SK-N-SH (cell line): ENCODE measurements at regions not wholly inside any gene's neighbourhood (a gene's known extent, or its start where the extent isn't known, plus 50 kb on each side); places are given as distances from the start of the nearest gene placed in this dataset.
"Not testable (repeated sequence)": the region's sequence is repeated elsewhere in the genome, so short reads cannot be mapped to it uniquely, and the experiment has no call there.

Experiments
- CTCF ChIA-PET: fragments of 300-600, 350-600 bp; formaldehyde crosslinking; extraction: SDS; loops from one replicate; lab custom pipeline; 2021; lab: Yijun Ruan, JAX
- POLR2A ChIA-PET: fragments of 350-600 bp; sonication (Branson Sonifier 250); formaldehyde crosslinking; extraction: SDS; loops from one replicate; lab custom pipeline; 2020; ENCODE audit warnings: antibody characterized with exemption, inconsistent platforms; lab: Yijun Ruan, JAX
- DNase-seq: peaks from one replicate; pipeline ENCODE4 v3.0.0; 2012
- H2AFZ ChIP-seq: fragments of 200-600 bp; sonication (generic); 2 replicates; pipeline ENCODE4 v1.8.1; 2016; ENCODE audit warnings: antibody characterized with exemption, mild to moderate bottlenecking, low read depth
- H3F3A ChIP-seq: fragments of 200-600 bp; sonication (generic); replicated peaks from 2 replicates; pipeline ENCODE3; 2016; ENCODE audit warnings: antibody characterized with exemption, mild to moderate bottlenecking; ENCODE audit not compliant: insufficient read depth
- H3K27ac ChIP-seq, 2 experiments: fragments of 200-500 bp in 1 of 2; fragments of 200-600 bp in 1 of 2; sonication (Bioruptor generic) in 1 of 2; sonication (generic), shearing (Covaris generic) in 1 of 2; 2 replicates each; pipeline versions ENCODE4 v1.5.1 to v1.6.1; 2014 to 2016; ENCODE audit warnings: low read depth in 2 of 2, inconsistent platforms in 1 of 2, low read length in 1 of 2, mild to moderate bottlenecking in 1 of 2, mixed read lengths in 1 of 2
- H3K27me3 ChIP-seq: fragments of 200-600 bp; sonication (generic), shearing (Covaris generic); 2 replicates; pipeline ENCODE4 v1.6.1; 2016; ENCODE audit warnings: mixed run types; ENCODE audit not compliant: insufficient read depth
- H3K36me3 ChIP-seq, 2 experiments: fragments of 200-500 bp in 1 of 2; fragments of 200-600 bp in 1 of 2; sonication (Bioruptor generic) in 1 of 2; sonication (generic) in 1 of 2; replicated peaks in 1 of 2; 2 replicates each; pipeline versions ENCODE3 to v1.5.1; 2014 to 2016; ENCODE audit warnings: low read length in 1 of 2, mild to moderate bottlenecking in 1 of 2; ENCODE audit not compliant: insufficient read depth in 2 of 2, control insufficient read depth in 1 of 2
- H3K4me1 ChIP-seq, 2 experiments: fragments of 200-500 bp in 1 of 2; fragments of 200-600 bp in 1 of 2; sonication (Bioruptor generic) in 1 of 2; sonication (generic), shearing (Covaris generic) in 1 of 2; 2 replicates each; pipeline versions ENCODE4 v1.5.1 to v1.6.1; 2014 to 2016; ENCODE audit warnings: low read depth in 1 of 2, low read length in 1 of 2, mixed run types in 1 of 2; ENCODE audit not compliant: insufficient read depth in 2 of 2, control insufficient read depth in 1 of 2
- H3K4me2 ChIP-seq: fragments of 200-600 bp; sonication (generic), shearing (Covaris generic); 2 replicates; pipeline ENCODE4 v1.6.1; 2017; ENCODE audit warnings: mixed run types
- H3K4me3 ChIP-seq, 2 experiments: fragments of 200-500 bp in 1 of 2; fragments of 200-600 bp in 1 of 2; sonication (Bioruptor generic) in 1 of 2; sonication (generic), shearing (Covaris generic) in 1 of 2; 2 replicates each; pipeline versions ENCODE4 v1.5.1 to v1.8.1; 2014 to 2016; ENCODE audit warnings: low read depth in 2 of 2, inconsistent platforms in 1 of 2, low read length in 1 of 2, mild to moderate bottlenecking in 1 of 2, mixed read lengths in 1 of 2, moderate library complexity in 1 of 2
- H3K79me2 ChIP-seq: fragments of 200-600 bp; sonication (generic); 2 replicates; pipeline ENCODE4 v1.8.1; 2017; ENCODE audit warnings: mild to moderate bottlenecking; ENCODE audit not compliant: insufficient read depth
- H3K9ac ChIP-seq: fragments of 200-600 bp; sonication (generic); 2 replicates; pipeline ENCODE4 v1.6.1; 2017; ENCODE audit warnings: mixed run types
- H3K9me2 ChIP-seq: fragments of 200-600 bp; sonication (generic); 2 replicates; pipeline ENCODE4 v1.6.1; 2017; ENCODE audit warnings: mixed run types
- H3K9me3 ChIP-seq: fragments of 200-600 bp; sonication (generic); 2 replicates; pipeline ENCODE4 v1.6.1; 2017; ENCODE audit warnings: mixed run types, mild to moderate bottlenecking, moderate library complexity
- H4K20me1 ChIP-seq: fragments of 200-600 bp; sonication (generic); 2 replicates; pipeline ENCODE4 v1.6.1; 2017; ENCODE audit warnings: mild to moderate bottlenecking, mixed run types; ENCODE audit not compliant: insufficient read depth
- CHD2 ChIP-seq: fragments of 150-350 bp; IDR thresholded peaks from 2 replicates; pipeline ENCODE4 v1.6.1; 2018; ENCODE audit warnings: low read length; ENCODE audit not compliant: partially characterized antibody
- ELF1 ChIP-seq: IDR thresholded peaks from 2 replicates; pipeline ENCODE4 v1.4.0; 2012
- FOXJ3 ChIP-seq: sonication (generic); formaldehyde crosslinking; IDR thresholded peaks from 2 replicates; pipeline ENCODE4 v1.5.1; 2020; ENCODE audit warnings: mild to moderate bottlenecking, missing genetic modification reagents
- GABPA ChIP-seq: IDR thresholded peaks from 2 replicates; pipeline ENCODE4 v1.4.0; 2012; ENCODE audit warnings: low read depth, mild to moderate bottlenecking
- RAD21 ChIP-seq: IDR thresholded peaks from 2 replicates; pipeline ENCODE4 v1.6.1; 2012; ENCODE audit warnings: mild to moderate bottlenecking, low read length
- RFX5 ChIP-seq: IDR thresholded peaks from 2 replicates; pipeline ENCODE4 v1.6.1; 2012; ENCODE audit warnings: mild to moderate bottlenecking, improper control_type of control experiment, low read length
- RXRA ChIP-seq: IDR thresholded peaks from 2 replicates; pipeline ENCODE4 v1.4.0; 2012; ENCODE audit warnings: low read depth, mild to moderate bottlenecking, borderline replicate concordance
- WGBS: methylation state at CpG from one replicate; pipeline ENCODE4 v1.1.6; 2017; ENCODE audit warnings: low lambda C conversion rate; 5-methylcytosine and 5-hydroxymethylcytosine counted together
- TF ChIP-seq, protein P1 (sequence below): fragments of 150-350 bp; IDR thresholded peaks from 2 replicates; pipeline ENCODE4 v1.6.1; 2017; ENCODE audit warnings: antibody characterized with exemption, low read length, low read depth, borderline replicate concordance

DNA sequence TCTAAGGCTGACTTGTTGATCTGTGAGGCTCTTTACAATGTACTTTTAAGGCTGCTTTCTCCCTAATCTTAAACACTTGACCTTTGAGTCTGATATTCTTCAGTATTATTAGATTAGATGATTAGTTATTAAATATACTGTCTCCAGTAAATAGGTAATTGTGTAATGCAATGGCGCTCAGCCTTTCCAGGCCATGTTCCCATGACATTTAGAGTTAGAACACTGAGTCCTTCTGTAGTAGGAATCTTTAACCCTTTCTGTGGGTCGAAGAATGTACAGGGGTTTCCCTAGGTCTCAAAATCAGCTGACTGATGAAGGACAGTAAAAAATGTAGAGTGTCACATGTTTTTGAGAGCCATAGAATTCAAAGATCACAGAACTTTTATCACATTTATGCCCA lies 104.4 kb downstream of the LMO4 start:
- H3K36me3 ChIP-seq, H2AFZ ChIP-seq, H3K27me3 ChIP-seq, H3K4me2 ChIP-seq, H3K27ac ChIP-seq, H3K79me2 ChIP-seq, H3K9me3 ChIP-seq, DNase-seq, H3K4me3 ChIP-seq, H3K4me1 ChIP-seq, H3F3A ChIP-seq, CTCF ChIA-PET, H3K9me2 ChIP-seq, POLR2A ChIA-PET, H4K20me1 ChIP-seq, H3K9ac ChIP-seq: not testable (repeated sequence)
- 30% methylated on average over 2 of the region's 2 CpGs for WGBS

- CTCF ChIA-PET = no interaction called here
- 77% methylated on average over 8 of the region's 8 CpGs for WGBS
- DNase-seq = no peak
These were observed 106.8 kb downstream of the LMO4 start for GRCh38 chr1:87435484-87435883.

DNA sequence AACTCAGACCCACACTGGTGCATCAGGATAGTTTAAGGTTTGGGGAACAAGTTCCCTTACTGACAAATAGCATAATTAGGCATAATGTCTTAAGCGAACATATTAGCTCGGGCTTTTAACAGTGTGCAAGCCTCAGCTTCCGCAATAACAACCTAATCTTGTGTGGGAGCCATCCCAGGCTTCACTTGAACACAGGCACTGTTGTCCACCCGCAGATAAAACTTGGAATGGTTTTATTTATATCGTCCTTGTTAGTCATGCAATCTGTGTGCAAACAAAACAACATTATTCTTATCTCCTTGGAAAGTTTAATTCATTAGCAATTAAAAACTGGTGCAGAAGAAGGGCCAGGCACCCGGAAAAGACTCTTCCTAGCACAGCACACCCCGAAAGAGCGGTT lies 107.4 kb downstream of the LMO4 start:
- DNase-seq = not testable (repeated sequence)
- WGBS = 84% methylated on average over 8 of the region's 8 CpGs

More at GRCh38 chr1:87435484-87435883, 106.8 kb downstream of the LMO4 start:
- H3F3A ChIP-seq = no peaks in the 10 kb centered on the region
- no peaks in the 10 kb centered on the region for H3K79me2 ChIP-seq
- H3K36me3 ChIP-seq = no peaks in the 10 kb centered on the region
- H2AFZ ChIP-seq = no peak overlapping the region
- no peak overlapping the region for H3K4me3 ChIP-seq
- no peaks in the 10 kb centered on the region for H4K20me1 ChIP-seq
- no peak overlapping the region for H3K9ac ChIP-seq
- no peak overlapping the region for H3K27ac ChIP-seq
- no peaks in the 10 kb centered on the region for H3K9me2 ChIP-seq
- no peak overlapping the region for H3K4me2 ChIP-seq
- no peak for TF ChIP-seq RAD21
- TF ChIP-seq, protein P1, sequence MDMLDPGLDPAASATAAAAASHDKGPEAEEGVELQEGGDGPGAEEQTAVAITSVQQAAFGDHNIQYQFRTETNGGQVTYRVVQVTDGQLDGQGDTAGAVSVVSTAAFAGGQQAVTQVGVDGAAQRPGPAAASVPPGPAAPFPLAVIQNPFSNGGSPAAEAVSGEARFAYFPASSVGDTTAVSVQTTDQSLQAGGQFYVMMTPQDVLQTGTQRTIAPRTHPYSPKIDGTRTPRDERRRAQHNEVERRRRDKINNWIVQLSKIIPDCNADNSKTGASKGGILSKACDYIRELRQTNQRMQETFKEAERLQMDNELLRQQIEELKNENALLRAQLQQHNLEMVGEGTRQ = no peak
- no peak for TF ChIP-seq GABPA
- TF ChIP-seq ELF1 = no peak
- TF ChIP-seq RFX5 = no peak
- TF ChIP-seq CHD2 = no peak
- no peak for TF ChIP-seq FOXJ3 (CRISPR knock-in tag)
- no peak for TF ChIP-seq RXRA
- POLR2A ChIA-PET = no interaction called here
- H3K9me3 ChIP-seq = no peaks in the 10 kb centered on the region
- H3K4me1 ChIP-seq = no peaks in the 10 kb centered on the region
- H3K27me3 ChIP-seq = no peaks in the 10 kb centered on the region

More for the DNA sequence above, 107.4 kb downstream of the LMO4 start:
- H3K27ac ChIP-seq, H3K9me3 ChIP-seq, H3K9me2 ChIP-seq, H2AFZ ChIP-seq, H3K27me3 ChIP-seq, H3K9ac ChIP-seq, H3K36me3 ChIP-seq, CTCF ChIA-PET, H4K20me1 ChIP-seq, H3F3A ChIP-seq, POLR2A ChIA-PET, H3K4me1 ChIP-seq, H3K4me3 ChIP-seq, H3K79me2 ChIP-seq, H3K4me2 ChIP-seq: not testable (repeated sequence)
